ENCODE measurements at regions not wholly inside any gene's neighbourhood (a gene's known extent, or its start where the extent isn't known, plus 50 kb on each side); places are given as distances from the start of the nearest gene placed in this dataset.
"Not testable (repeated sequence)": the region's sequence is repeated elsewhere in the genome, so short reads cannot be mapped to it uniquely, and the experiment has no call there.

- not testable (repeated sequence) for H3K27me3 ChIP-seq (ENCODE audit: low read depth, low read length); H4K20me1 ChIP-seq (ENCODE audit: insufficient read depth, low read length); H3K9ac ChIP-seq (ENCODE audit: low read length); H2AFZ ChIP-seq (ENCODE audit: low read depth, low read length); H3K4me1 ChIP-seq (ENCODE audit: low read length); H3K4me3 ChIP-seq (ENCODE audit: low read length); H3K4me2 ChIP-seq (ENCODE audit: low read length); H3K27ac ChIP-seq (ENCODE audit: low read length); H3K9me3 ChIP-seq (ENCODE audit: insufficient read depth, low read length); H3K36me3 ChIP-seq (replicated peaks; ENCODE audit: low read depth, low read length); H3K79me2 ChIP-seq (ENCODE audit: low read length)
Measured at GRCh38 chr21:6091335-6092027, 4429.9 kb upstream of the TPTE start.

- not testable (repeated sequence) for H3K9ac ChIP-seq (ENCODE audit: low read length); H3K36me3 ChIP-seq (replicated peaks; ENCODE audit: low read depth, low read length); H3K4me2 ChIP-seq (ENCODE audit: low read length); H3K4me1 ChIP-seq (ENCODE audit: low read length); H3K27me3 ChIP-seq (ENCODE audit: low read depth, low read length); H2AFZ ChIP-seq (ENCODE audit: low read depth, low read length); H3K79me2 ChIP-seq (ENCODE audit: low read length); H3K4me3 ChIP-seq (ENCODE audit: low read length); H3K27ac ChIP-seq (ENCODE audit: low read length); H4K20me1 ChIP-seq (ENCODE audit: insufficient read depth, low read length); H3K9me3 ChIP-seq (ENCODE audit: insufficient read depth, low read length)
Measured at GRCh38 chr21:6092401-6092800, 4429.0 kb upstream of the TPTE start.

- H3K36me3 ChIP-seq (replicated peaks; ENCODE audit: low read depth, low read length); H3K4me3 ChIP-seq (ENCODE audit: low read length); H4K20me1 ChIP-seq (ENCODE audit: insufficient read depth, low read length); H3K27ac ChIP-seq (ENCODE audit: low read length); H3K9ac ChIP-seq (ENCODE audit: low read length); H3K9me3 ChIP-seq (ENCODE audit: insufficient read depth, low read length); H2AFZ ChIP-seq (ENCODE audit: low read depth, low read length); H3K4me2 ChIP-seq (ENCODE audit: low read length); H3K27me3 ChIP-seq (ENCODE audit: low read depth, low read length); H3K79me2 ChIP-seq (ENCODE audit: low read length); H3K4me1 ChIP-seq (ENCODE audit: low read length): not testable (repeated sequence)
Measured at GRCh38 chr21:6093419-6093818, 4428.0 kb upstream of the TPTE start.

- H2AFZ ChIP-seq (ENCODE audit: low read depth, low read length); H3K9me3 ChIP-seq (ENCODE audit: insufficient read depth, low read length); H3K9ac ChIP-seq (ENCODE audit: low read length); H3K36me3 ChIP-seq (replicated peaks; ENCODE audit: low read depth, low read length); H3K27me3 ChIP-seq (ENCODE audit: low read depth, low read length); H3K4me1 ChIP-seq (ENCODE audit: low read length); H3K27ac ChIP-seq (ENCODE audit: low read length); H3K4me3 ChIP-seq (ENCODE audit: low read length); H3K4me2 ChIP-seq (ENCODE audit: low read length); H4K20me1 ChIP-seq (ENCODE audit: insufficient read depth, low read length); H3K79me2 ChIP-seq (ENCODE audit: low read length): not testable (repeated sequence)
Measured at GRCh38 chr21:6093870-6094269, 4427.5 kb upstream of the TPTE start.

GRCh38 chr21:6095304-6095703 is 4426.1 kb upstream of the TPTE start:
- not testable (repeated sequence) for H3K4me1 ChIP-seq (ENCODE audit: low read length)

GRCh38 chr21:6096560-6097424 is 4424.6 kb upstream of the TPTE start:
- H2AFZ ChIP-seq (ENCODE audit: low read depth, low read length); H3K9me3 ChIP-seq (ENCODE audit: insufficient read depth, low read length); H4K20me1 ChIP-seq (ENCODE audit: insufficient read depth, low read length); H3K4me1 ChIP-seq (ENCODE audit: low read length); H3K9ac ChIP-seq (ENCODE audit: low read length); H3K79me2 ChIP-seq (ENCODE audit: low read length); H3K4me3 ChIP-seq (ENCODE audit: low read length); H3K4me2 ChIP-seq (ENCODE audit: low read length); H3K27ac ChIP-seq (ENCODE audit: low read length); H3K27me3 ChIP-seq (ENCODE audit: low read depth, low read length); H3K36me3 ChIP-seq (replicated peaks; ENCODE audit: low read depth, low read length): not testable (repeated sequence)

More at GRCh38 chr21:6095304-6095703, 4426.1 kb upstream of the TPTE start:
- H3K79me2 ChIP-seq (ENCODE audit: low read length); H3K27ac ChIP-seq (ENCODE audit: low read length); H3K9ac ChIP-seq (ENCODE audit: low read length); H3K36me3 ChIP-seq (replicated peaks; ENCODE audit: low read depth, low read length); H3K4me3 ChIP-seq (ENCODE audit: low read length); H3K4me2 ChIP-seq (ENCODE audit: low read length); H2AFZ ChIP-seq (ENCODE audit: low read depth, low read length); H3K27me3 ChIP-seq (ENCODE audit: low read depth, low read length); H3K9me3 ChIP-seq (ENCODE audit: insufficient read depth, low read length); H4K20me1 ChIP-seq (ENCODE audit: insufficient read depth, low read length): not testable (repeated sequence)

- not testable (repeated sequence) for H2AFZ ChIP-seq (ENCODE audit: low read depth, low read length); H3K27ac ChIP-seq (ENCODE audit: low read length); H3K79me2 ChIP-seq (ENCODE audit: low read length); H3K4me3 ChIP-seq (ENCODE audit: low read length); H3K27me3 ChIP-seq (ENCODE audit: low read depth, low read length); H3K9ac ChIP-seq (ENCODE audit: low read length); H3K4me1 ChIP-seq (ENCODE audit: low read length); H3K4me2 ChIP-seq (ENCODE audit: low read length); H4K20me1 ChIP-seq (ENCODE audit: insufficient read depth, low read length); H3K9me3 ChIP-seq (ENCODE audit: insufficient read depth, low read length); H3K36me3 ChIP-seq (replicated peaks; ENCODE audit: low read depth, low read length)
Measured at GRCh38 chr21:6097736-6098135, 4423.6 kb upstream of the TPTE start.

- H3K4me3 ChIP-seq (ENCODE audit: low read length); H3K27me3 ChIP-seq (ENCODE audit: low read depth, low read length); H3K27ac ChIP-seq (ENCODE audit: low read length); H3K9ac ChIP-seq (ENCODE audit: low read length); H3K4me2 ChIP-seq (ENCODE audit: low read length); H3K79me2 ChIP-seq (ENCODE audit: low read length); H4K20me1 ChIP-seq (ENCODE audit: insufficient read depth, low read length); H2AFZ ChIP-seq (ENCODE audit: low read depth, low read length); H3K4me1 ChIP-seq (ENCODE audit: low read length); H3K36me3 ChIP-seq (replicated peaks; ENCODE audit: low read depth, low read length); H3K9me3 ChIP-seq (ENCODE audit: insufficient read depth, low read length): not testable (repeated sequence)
Measured at GRCh38 chr21:6098191-6098935, 4423.0 kb upstream of the TPTE start.

- H3K4me1 ChIP-seq (ENCODE audit: low read length); H3K9ac ChIP-seq (ENCODE audit: low read length); H3K27me3 ChIP-seq (ENCODE audit: low read depth, low read length); H3K79me2 ChIP-seq (ENCODE audit: low read length); H3K9me3 ChIP-seq (ENCODE audit: insufficient read depth, low read length); H3K36me3 ChIP-seq (replicated peaks; ENCODE audit: low read depth, low read length); H3K27ac ChIP-seq (ENCODE audit: low read length); H3K4me3 ChIP-seq (ENCODE audit: low read length); H2AFZ ChIP-seq (ENCODE audit: low read depth, low read length); H4K20me1 ChIP-seq (ENCODE audit: insufficient read depth, low read length); H3K4me2 ChIP-seq (ENCODE audit: low read length): not testable (repeated sequence)
Measured at GRCh38 chr21:6101588-6101987, 4419.8 kb upstream of the TPTE start.

Data from OCI-LY3 (cell line).